Fibroblast of skin of right quadriceps (primary cell): ENCODE measurements at regions not wholly inside any gene's neighbourhood (a gene's known extent, or its start where the extent isn't known, plus 50 kb on each side); places are given as distances from the start of the nearest gene placed in this dataset.

ENCODE experiments used
- DNase-seq: peaks from one replicate; pipeline ENCODE4 v3.0.0-alpha.2; 2013

DNA sequence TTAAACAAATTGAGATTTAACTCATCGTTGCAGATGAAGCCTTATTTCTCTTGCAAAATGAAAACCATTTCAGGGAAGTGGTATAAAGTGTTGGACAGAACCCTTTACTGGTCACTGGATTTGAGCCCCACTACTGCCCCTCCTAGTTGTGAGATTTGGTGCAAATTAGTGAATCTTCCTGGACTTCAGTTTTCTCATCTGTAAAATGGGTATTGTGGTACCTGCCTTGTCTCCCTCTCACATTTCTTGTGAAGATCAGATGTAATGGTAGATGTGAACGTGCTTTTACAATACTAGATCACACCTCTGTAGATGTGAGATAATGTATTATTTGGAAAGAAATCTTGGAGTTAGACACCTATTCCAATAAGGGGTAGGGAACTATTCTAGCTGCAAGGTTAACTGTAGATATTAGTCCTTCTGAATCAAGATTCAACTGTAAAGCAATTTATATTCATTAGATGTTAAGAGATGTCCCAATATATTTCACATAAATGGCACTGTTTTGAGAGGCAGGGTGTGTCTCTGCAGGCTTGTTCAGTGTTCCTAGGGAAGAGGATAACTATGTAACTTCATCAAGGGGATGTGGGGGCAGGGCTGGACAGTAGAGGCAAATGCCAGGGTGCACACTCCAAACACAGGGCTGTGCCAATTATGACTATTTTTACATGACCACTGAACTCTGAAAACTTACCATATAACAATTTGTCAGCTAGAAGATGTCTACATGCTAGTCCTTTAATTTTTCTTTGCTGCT is 112.4 kb upstream of the PFN2 start:
- no peak for DNase-seq

- peak; percentile 75 for DNase-seq
Measured at GRCh38 chr3:150081084-150081483, 110.4 kb upstream of the PFN2 start.

DNA sequence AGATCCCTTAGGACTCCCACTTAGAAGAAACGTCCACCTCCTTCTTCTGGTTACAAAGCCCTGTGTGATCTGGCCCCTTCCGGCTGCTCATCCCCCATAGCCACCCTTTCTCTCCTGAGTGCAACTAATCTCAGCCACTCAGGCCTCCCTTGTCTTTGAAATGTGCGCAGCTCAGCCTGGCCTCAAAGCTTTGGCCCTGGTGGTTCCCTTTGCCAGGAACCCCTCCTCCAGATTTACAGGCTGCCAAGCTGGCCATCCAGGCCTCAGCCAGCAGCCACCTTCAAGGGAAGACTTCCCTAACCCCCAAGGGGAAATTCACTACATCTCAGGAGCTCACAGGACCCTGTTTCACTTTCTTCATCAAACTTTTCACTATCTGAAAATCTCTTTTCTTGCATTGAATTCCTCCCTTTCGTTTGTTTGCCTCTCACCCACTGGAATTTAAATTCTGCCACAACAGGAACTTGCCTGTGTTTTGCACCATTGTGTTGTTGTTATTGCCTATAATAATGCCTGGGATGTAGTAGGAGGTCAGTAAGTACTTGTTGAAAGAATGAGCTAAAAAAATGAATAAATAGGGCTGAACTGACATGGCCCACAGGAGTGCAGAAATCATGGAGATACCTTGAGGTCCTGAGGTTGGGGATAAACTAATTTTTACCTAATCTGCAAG is 109.5 kb upstream of the PFN2 start:
- no peak for DNase-seq

DNA sequence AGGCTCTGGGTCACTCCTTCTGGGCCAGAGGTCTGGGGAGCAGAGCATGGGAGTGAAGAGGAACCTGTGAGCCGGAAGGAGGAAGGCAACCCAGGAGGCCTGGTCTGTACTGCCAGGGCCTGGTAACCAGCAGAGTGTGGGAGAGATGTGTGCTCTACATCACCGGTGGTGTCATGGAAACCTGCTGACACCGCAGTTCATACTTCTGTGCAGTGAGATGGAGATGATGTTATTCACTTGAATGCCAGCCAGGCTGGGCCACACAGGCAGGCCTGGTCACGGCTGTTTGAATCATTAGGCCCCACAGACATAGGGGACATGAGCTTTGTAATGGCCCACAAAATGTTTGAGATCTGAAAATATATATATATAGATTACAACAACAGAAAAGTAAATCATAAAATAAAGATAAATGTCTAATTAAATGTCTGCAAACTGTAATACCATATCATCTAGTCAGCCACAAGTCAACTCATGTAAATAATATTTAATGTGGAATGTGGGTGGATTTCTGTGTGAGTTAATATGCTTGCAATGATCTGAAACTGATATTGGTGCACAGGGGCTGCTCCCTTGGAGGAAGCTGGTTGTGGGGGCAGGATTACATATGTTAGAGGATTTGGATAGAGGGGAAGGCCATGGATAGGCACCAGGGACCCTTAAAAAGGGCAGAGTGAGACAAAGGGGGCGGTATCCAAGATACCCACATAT is 108.5 kb upstream of the PFN2 start:
- DNase-seq: peak; percentile 97

DNA sequence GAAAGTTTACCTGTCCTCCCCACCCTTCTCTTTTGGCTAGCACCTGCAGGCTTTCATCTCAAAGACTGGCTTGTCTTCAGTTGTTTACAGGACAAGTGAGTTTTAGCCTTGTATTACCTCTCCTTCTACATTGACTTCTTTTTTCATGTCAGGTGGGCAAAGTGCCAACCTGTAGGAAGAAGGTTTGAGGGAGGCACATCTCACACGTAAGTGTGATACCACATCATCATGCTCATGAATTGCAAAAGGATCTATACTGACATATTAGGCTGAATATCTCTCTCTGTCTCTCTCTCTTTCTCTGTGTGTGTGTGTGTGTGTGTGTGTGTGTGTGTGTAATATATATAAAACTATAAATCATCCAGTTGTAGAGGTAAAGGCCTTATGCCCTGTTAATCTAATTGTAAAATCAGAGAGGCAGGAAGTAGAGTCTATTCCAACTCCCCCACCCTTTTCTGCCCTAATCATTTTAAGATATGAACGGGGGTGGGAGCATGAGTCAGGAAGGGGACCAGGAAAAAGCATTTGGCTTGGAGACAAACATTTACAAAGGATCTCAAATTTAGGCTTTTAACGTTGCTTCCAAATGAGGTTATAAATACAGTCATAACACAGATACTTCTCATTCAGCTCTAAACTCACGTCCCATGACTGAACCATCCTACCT is 107.0 kb upstream of the PFN2 start:
- peak; percentile 85 for DNase-seq

GRCh38 chr3:150077107-150077506 is 106.4 kb upstream of the PFN2 start:
- DNase-seq: no peak

DNA sequence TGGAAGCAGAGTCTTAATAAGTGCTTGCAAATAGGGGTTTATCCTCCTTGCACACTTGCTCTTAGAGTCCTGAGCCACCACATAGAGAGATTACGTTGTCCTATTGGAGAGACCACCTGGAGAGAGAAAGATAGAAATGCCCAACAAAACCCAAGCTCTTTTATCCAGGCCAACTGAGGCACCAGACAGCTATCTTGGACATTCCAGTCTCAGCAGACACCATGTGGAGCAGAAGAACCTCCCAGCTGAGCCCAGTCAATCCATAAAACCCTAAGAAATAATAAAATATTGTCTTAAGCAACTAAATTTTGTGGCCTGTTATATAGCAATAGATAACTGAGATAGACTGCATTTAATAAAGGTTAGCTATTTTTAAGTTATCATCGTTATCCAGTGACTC is 105.7 kb upstream of the PFN2 start:
- DNase-seq: no peak

- no peak for DNase-seq
Measured at GRCh38 chr3:150075417-150075865, 104.7 kb upstream of the PFN2 start.

DNA sequence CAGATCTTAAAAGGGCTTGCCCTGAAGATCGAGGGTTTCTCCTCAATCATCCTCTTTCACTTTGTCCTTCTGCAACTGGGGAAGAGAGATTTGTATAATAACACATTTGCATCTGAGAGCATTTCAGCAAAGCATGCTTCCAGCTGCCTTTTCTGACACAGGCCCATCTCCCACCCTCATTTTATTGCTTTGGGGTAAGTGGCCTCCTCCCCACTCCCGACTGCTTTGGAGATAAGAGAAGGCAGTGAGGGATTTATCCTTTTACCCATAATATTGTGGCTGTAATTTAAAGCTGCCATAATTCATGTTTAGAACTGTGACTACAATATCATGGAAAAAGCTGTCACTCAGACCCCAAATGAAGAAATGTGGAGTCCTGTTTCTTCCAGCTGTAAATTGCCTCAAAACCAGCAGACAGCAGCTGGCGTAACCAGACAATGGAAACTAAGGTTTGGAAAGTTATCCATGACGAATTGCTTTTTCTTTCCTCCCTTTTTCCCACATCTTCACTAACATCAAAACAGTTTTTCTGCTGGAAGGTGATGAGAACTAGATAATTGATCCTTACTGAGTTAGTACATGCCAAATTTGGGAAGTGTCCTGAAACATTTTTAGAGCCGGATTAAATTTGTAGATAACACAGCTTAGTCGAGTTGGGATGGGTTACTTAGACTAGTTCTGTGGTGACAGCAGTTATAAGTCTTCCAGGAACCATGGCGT is 104.2 kb upstream of the PFN2 start:
- no peak for DNase-seq

GRCh38 chr3:150074277-150074676 is 103.6 kb upstream of the PFN2 start:
- no peak for DNase-seq

GRCh38 chr3:150073513-150073912 is 102.8 kb upstream of the PFN2 start:
- DNase-seq: no peak

DNA sequence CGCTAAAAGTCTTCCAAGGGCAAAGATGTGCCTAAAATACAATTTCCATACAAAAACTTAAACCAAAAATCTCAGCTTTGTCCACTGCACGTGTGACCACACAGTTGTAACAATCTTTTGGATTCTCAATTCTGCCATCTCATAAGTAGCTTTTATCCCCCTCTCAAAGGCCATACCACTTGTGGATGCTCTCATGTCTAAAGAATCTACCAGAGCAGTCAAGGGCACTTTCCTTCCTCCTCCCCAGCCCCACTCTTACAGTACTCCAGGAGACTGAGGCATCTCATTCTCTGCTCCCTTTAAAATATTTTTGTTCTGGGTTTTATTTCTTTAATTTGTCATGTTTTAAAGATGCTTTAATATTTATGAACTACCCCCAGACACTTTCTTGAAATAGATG is 102.3 kb upstream of the PFN2 start:
- DNase-seq: peak; percentile 66

DNA sequence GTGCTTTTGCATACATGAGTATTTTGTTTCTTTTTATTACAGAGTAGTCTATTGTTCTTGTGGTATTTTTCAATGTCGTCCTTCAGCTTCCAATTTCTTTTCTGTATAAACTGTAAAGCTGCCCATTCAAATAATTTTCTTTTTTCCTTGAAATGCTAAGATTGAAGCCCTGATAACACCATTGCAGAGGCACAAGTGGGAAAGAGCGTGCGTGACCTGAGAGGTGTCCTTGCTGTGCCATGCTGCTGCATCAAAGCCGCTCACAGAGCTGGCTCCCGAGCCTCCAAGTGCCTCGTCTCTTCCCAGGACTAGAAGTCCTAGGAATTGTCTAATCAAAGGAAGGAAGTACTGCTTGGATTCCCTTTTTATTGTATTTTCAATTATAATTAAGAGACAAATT is 101.9 kb upstream of the PFN2 start:
- DNase-seq: no peak

DNA sequence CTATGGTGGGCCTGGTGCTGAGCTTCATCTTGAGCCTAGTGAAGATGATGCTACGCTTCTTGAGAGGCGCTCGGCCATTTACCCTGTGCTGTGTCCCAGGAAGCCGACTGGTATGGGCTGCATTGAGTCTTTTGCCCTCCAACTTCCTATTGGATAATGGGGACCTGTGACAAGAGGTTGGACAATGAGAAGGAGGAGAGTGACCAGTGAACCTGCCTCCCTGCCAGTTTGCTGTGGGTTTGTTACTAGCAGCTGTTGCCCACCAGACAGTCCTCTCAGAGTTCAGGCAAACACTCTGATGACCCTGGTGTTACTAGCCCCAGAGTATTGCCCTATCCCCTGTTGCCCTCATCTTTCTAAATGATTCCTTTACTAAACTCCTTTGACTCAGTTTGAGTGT is 99.6 kb upstream of the PFN2 start:
- no peak for DNase-seq

- no peak for DNase-seq
Measured at GRCh38 chr3:150069633-150070032, 98.9 kb upstream of the PFN2 start.

DNA sequence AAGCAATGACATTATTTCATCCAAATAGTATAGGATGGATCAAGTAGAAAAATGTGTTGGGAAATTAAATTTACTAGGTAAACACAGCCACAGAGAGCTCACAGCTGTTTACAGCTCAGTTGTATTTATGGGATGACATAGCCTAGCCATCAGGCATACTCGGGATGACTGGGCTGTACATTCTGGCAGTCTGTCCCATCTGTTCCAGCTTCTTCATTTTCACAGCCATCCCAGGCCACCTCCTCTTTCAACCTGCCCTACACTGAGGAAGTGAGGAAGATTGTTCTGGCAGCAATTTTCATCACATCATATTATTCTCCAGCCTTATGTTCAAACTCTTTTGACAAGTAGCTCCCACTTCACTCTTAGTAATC is 98.4 kb upstream of the PFN2 start:
- no peak for DNase-seq

DNA sequence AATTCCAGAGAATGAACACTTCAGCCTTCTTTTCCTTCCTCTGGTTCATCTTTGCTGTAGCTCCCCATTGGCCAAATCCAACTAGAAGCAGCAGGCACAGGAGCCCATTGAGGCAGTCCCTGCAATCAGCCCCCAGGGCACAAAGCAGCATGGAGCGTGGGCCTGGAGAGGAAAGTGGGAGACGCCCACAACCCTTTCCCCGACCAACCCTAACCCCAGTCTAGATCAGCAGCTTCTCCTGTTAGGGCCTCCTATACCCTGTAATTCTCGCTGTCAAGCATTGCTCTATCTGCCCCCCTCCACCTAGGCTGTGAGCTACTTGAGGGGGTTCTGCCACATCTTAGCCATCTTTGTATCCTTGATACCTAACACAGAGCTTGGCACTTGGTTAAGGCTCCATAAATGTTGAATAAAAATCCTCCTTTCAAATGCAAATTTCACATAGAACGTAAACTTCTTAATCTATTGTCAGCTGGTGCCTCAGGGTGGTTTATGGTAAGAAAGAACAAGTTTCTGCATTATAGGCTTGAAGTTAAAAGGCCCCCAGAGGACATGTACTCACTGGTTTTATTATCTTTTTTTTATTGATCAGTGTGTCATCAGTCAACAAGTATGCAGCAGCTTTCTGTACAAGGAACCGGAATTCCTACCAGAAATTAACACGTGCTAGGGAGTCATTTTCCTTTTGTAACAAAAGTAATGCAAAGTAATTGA is 97.9 kb upstream of the PFN2 start:
- peak; percentile 59 for DNase-seq

GRCh38 chr3:150067561-150067960 is 96.9 kb upstream of the PFN2 start:
- DNase-seq: no peak

DNA sequence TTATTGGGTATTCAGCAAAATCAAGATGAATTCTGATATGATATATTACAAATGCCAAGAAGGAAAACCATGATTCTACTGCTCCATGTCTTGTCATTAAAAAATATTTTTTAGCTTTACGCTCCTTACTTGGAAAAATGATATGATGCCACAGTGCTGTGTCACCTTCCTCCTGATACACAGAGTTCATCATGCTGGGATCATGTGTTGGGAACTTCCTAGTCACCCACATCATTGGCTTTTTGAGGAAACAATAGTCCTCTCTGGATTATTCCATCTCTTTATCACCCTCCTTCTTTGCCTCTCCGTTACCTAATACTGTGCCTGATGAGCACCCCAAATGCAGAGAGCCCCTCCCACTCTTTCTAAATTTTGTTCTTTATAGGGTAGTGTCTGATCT is 94.3 kb upstream of the PFN2 start:
- no peak for DNase-seq

- no peak for DNase-seq
Measured at GRCh38 chr3:150063237-150063636, 92.5 kb upstream of the PFN2 start.

GRCh38 chr3:150062492-150062891 is 91.8 kb upstream of the PFN2 start:
- DNase-seq: peak; percentile 73
